ENCODE measurements at regions not wholly inside any gene's neighbourhood (a gene's known extent, or its start where the extent isn't known, plus 50 kb on each side); places are given as distances from the start of the nearest gene placed in this dataset.

DNA sequence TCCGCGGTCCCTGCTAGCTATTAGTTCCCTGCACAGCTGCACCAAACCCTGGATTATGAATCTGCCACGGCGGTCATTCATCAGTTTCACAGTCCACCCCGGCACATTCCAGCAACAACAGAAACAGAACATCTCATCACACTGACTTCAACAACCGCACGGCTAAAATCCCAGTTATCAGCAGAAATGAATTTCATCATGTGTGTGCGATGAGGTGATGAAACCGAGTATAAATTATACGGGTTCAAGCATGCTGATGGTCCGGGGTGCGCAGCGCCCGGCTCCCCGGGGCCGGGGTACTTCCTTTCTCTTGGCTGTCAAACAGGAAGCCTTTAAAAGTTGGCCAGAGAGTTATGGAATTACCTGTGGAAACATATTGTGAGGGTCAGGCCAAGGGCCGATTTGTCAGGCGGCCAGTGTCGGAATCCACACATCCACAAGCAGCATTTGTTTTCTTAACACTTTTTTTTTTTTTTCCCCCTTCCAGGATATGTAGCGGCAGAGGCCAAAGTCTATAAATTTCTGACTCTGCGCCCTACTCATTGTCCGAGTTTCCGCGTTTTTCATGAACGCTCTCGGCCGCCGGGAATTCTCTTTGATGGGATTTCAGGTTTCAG is 420.9 kb upstream of the MGMT start:
- H3K4me3 ChIP-seq (ENCODE audit: low read depth in 2 of 2, low read length in 1 of 2): no peak overlapping the region
- no peaks in the 10 kb centered on the region for H3K27me3 ChIP-seq (ENCODE audit: insufficient read depth)
- no peak overlapping the region for H3K27ac ChIP-seq (ENCODE audit: low read depth in 2 of 2, low read length in 1 of 2)

DNA sequence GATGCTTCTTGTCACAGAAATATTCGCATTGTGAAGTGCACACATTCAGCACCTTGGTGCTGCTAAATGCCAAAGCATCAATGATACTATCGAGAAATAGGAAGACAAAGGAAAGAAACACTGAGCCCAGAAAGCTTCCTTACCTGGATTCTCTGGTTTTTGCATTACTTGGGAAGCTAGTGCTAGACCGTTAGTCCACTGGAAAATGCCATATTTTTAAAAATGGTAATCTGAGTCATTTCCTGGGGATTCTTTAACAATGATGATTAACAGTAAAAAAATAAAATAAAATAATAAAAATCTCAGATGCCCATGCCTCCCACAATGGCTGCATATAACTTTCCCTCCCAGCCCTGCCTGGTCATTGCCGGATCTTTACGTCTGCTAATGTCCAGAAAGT is 420.1 kb upstream of the MGMT start:
- DNase-seq: no peak
- Histone ChIP-seq H3K9me2 (no peaks in the 10 kb centered on the region), H3K4me1 (ENCODE audit: control insufficient read depth in 1 of 2, insufficient read depth in 2 of 2, low read depth in 1 of 2, low read length in 1 of 2) (no peaks in the 10 kb centered on the region; a peak in 1 of 4 replicates), H3K27me3 (ENCODE audit: insufficient read depth) (no peaks in the 10 kb centered on the region), H3K4me2 (no peak overlapping the region), H3K36me3 (replicated peaks in 1 of 2; ENCODE audit: control insufficient read depth in 1 of 2, insufficient read depth in 2 of 2, low read length in 1 of 2) (no peaks in the 10 kb centered on the region), H2AFZ (ENCODE audit: low read depth) (no peak overlapping the region), H3F3A (replicated peaks; ENCODE audit: insufficient read depth) (no peaks in the 10 kb centered on the region), H4K20me1 (ENCODE audit: insufficient read depth) (no peaks in the 10 kb centered on the region), H3K79me2 (ENCODE audit: insufficient read depth) (no peaks in the 10 kb centered on the region), H3K9ac (no peak overlapping the region), H3K4me3 (ENCODE audit: low read depth in 2 of 2, low read length in 1 of 2) (no peak overlapping the region), H3K27ac (ENCODE audit: low read depth in 2 of 2, low read length in 1 of 2) (no peak overlapping the region), H3K9me3 (no peaks in the 10 kb centered on the region)
- TF ChIP-seq FOSL2 (IDR thresholded peaks at IDR 0.05; ENCODE audit: borderline replicate concordance, low read depth): no peak
- TF ChIP-seq TEAD4 (IDR thresholded peaks at IDR 0.05; ENCODE audit: borderline replicate concordance, insufficient read depth): no peak
- no peak for TF ChIP-seq RCOR1 (IDR thresholded peaks at IDR 0.05; ENCODE audit: low read length)
- no peak for TF ChIP-seq RFX5 (IDR thresholded peaks at IDR 0.05; ENCODE audit: low read length)
- TF ChIP-seq RAD21 (IDR thresholded peaks at IDR 0.05; ENCODE audit: low read length): no peak
- no peak for TF ChIP-seq YY1 (IDR thresholded peaks at IDR 0.05; ENCODE audit: low read depth)
- TF ChIP-seq, protein P1, sequence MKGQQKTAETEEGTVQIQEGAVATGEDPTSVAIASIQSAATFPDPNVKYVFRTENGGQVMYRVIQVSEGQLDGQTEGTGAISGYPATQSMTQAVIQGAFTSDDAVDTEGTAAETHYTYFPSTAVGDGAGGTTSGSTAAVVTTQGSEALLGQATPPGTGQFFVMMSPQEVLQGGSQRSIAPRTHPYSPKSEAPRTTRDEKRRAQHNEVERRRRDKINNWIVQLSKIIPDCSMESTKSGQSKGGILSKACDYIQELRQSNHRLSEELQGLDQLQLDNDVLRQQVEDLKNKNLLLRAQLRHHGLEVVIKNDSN (IDR thresholded peaks at IDR 0.05; ENCODE audit: borderline replicate concordance, low read depth): no peak
- TF ChIP-seq FOXM1 (IDR thresholded peaks at IDR 0.05; ENCODE audit: low read depth): no peak
- no peak for TF ChIP-seq NRF1 (IDR thresholded peaks at IDR 0.05; ENCODE audit: low read depth, low read length)
- TF ChIP-seq EP300 (IDR thresholded peaks at IDR 0.05; ENCODE audit: borderline replicate concordance in 1 of 2, low read depth in 1 of 2, low read length in 1 of 2): no peak
- TF ChIP-seq, protein P2, sequence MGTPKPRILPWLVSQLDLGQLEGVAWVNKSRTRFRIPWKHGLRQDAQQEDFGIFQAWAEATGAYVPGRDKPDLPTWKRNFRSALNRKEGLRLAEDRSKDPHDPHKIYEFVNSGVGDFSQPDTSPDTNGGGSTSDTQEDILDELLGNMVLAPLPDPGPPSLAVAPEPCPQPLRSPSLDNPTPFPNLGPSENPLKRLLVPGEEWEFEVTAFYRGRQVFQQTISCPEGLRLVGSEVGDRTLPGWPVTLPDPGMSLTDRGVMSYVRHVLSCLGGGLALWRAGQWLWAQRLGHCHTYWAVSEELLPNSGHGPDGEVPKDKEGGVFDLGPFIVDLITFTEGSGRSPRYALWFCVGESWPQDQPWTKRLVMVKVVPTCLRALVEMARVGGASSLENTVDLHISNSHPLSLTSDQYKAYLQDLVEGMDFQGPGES (IDR thresholded peaks at IDR 0.05; ENCODE audit: low read depth, low read length): no peak
- no peak for TF ChIP-seq FOXJ3 (CRISPR knock-in tag; IDR thresholded peaks at IDR 0.05)
- no peak for TF ChIP-seq SMC3 (IDR thresholded peaks at IDR 0.05; ENCODE audit: low read depth, low read length)
- no peak for TF ChIP-seq NFIC (IDR thresholded peaks at IDR 0.05; ENCODE audit: borderline replicate concordance)
- TF ChIP-seq GABPA (IDR thresholded peaks at IDR 0.05; ENCODE audit: low read depth): no peak
- no peak for TF ChIP-seq SIN3A (IDR thresholded peaks at IDR 0.05; ENCODE audit: borderline replicate concordance, low read depth, low read length)
- TF ChIP-seq, protein P3, sequence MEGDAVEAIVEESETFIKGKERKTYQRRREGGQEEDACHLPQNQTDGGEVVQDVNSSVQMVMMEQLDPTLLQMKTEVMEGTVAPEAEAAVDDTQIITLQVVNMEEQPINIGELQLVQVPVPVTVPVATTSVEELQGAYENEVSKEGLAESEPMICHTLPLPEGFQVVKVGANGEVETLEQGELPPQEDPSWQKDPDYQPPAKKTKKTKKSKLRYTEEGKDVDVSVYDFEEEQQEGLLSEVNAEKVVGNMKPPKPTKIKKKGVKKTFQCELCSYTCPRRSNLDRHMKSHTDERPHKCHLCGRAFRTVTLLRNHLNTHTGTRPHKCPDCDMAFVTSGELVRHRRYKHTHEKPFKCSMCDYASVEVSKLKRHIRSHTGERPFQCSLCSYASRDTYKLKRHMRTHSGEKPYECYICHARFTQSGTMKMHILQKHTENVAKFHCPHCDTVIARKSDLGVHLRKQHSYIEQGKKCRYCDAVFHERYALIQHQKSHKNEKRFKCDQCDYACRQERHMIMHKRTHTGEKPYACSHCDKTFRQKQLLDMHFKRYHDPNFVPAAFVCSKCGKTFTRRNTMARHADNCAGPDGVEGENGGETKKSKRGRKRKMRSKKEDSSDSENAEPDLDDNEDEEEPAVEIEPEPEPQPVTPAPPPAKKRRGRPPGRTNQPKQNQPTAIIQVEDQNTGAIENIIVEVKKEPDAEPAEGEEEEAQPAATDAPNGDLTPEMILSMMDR (IDR thresholded peaks at IDR 0.05): no peak
- TF ChIP-seq, protein P4, sequence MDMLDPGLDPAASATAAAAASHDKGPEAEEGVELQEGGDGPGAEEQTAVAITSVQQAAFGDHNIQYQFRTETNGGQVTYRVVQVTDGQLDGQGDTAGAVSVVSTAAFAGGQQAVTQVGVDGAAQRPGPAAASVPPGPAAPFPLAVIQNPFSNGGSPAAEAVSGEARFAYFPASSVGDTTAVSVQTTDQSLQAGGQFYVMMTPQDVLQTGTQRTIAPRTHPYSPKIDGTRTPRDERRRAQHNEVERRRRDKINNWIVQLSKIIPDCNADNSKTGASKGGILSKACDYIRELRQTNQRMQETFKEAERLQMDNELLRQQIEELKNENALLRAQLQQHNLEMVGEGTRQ (IDR thresholded peaks at IDR 0.05; ENCODE audit: borderline replicate concordance, low read depth, low read length): no peak
- TF ChIP-seq CHD2 (IDR thresholded peaks at IDR 0.05; ENCODE audit: low read length, partially characterized antibody): no peak
- no peak for TF ChIP-seq MEF2A (IDR thresholded peaks at IDR 0.05; ENCODE audit: borderline replicate concordance, low read depth)
- WGBS (ENCODE audit: low lambda C conversion rate): 20% methylated on average over 5 of the region's 5 CpGs
- ChIA-PET POLR2A (no interaction called here), CTCF (no interaction called here)

More for the DNA sequence above, 420.9 kb upstream of the MGMT start:
- Histone ChIP-seq H3K9ac (no peak overlapping the region), H4K20me1 (ENCODE audit: insufficient read depth) (no peaks in the 10 kb centered on the region), H3K36me3 (replicated peaks in 1 of 2; ENCODE audit: control insufficient read depth in 1 of 2, insufficient read depth in 2 of 2, low read length in 1 of 2) (no peaks in the 10 kb centered on the region), H3K4me2 (no peak overlapping the region), H3K9me2 (no peaks in the 10 kb centered on the region), H3K79me2 (ENCODE audit: insufficient read depth) (no peaks in the 10 kb centered on the region), H3K4me1 (ENCODE audit: control insufficient read depth in 1 of 2, insufficient read depth in 2 of 2, low read depth in 1 of 2, low read length in 1 of 2) (no peaks in the 10 kb centered on the region; a peak in 1 of 4 replicates), H2AFZ (ENCODE audit: low read depth) (no peak overlapping the region), H3K9me3 (no peaks in the 10 kb centered on the region), H3F3A (replicated peaks; ENCODE audit: insufficient read depth) (no peaks in the 10 kb centered on the region)
- WGBS (ENCODE audit: low lambda C conversion rate): 72% methylated on average over 28 of the region's 28 CpGs
- ChIA-PET CTCF (no interaction called here), POLR2A (no interaction called here)
- TF ChIP-seq EP300 (IDR thresholded peaks at IDR 0.05; ENCODE audit: borderline replicate concordance in 1 of 2, low read depth in 1 of 2, low read length in 1 of 2) (no peak), TCF12 (IDR thresholded peaks at IDR 0.05) (no peak), NRF1 (IDR thresholded peaks at IDR 0.05; ENCODE audit: low read depth, low read length) (no peak), GATA2 (CRISPR knock-in tag; IDR thresholded peaks at IDR 0.05) (no peak), MXI1 (IDR thresholded peaks at IDR 0.05; ENCODE audit: low read depth, low read length) (no peak)
- no peak for DNase-seq
